CD4-positive, alpha-beta T cell (primary cell): ENCODE measurements at regions not wholly inside any gene's neighbourhood (a gene's known extent, or its start where the extent isn't known, plus 50 kb on each side); places are given as distances from the start of the nearest gene placed in this dataset.

Experiments
- ATAC-seq: fragments of 200-7000 bp; cut with Tn5 transposase; one replicate; pipeline ENCODE4 v1.10.0; 2022; ENCODE audit warnings: mild to moderate bottlenecking; ENCODE audit not compliant: poor library complexity
- CTCF ChIA-PET: fragments of 350-600 bp; sonication (Branson Sonifier 250); formaldehyde crosslinking; loops from one replicate; lab custom pipeline; 2021; ENCODE audit warnings: antibody characterized with exemption, inconsistent platforms; lab: Charles Lee
- POLR2A ChIA-PET: fragments of 350-600 bp; sonication (Branson Sonifier 250); formaldehyde crosslinking; loops from one replicate; lab custom pipeline; 2021; ENCODE audit warnings: antibody characterized with exemption, inconsistent platforms; lab: Charles Lee
- DNase-seq, 14 experiments: peaks; one replicate each; pipeline ENCODE4 v3.0.0-alpha.2; 2013 to 2020; ENCODE audit warnings: mixed read lengths in 2 of 14
- H3K27ac ChIP-seq, 2 donors: one replicate each; pipeline versions ENCODE4 v1.5.1 to v1.7.0; 2013; ENCODE audit warnings: low read length in 2 of 2, low read depth in 1 of 2, mild to moderate bottlenecking in 1 of 2
- H3K27me3 ChIP-seq, 2 experiments: 1 replicate in 1 of 2; 2 replicates in 1 of 2; pipeline versions ENCODE4 v1.6.1 to v1.7.0; 2013; ENCODE audit warnings: low read length in 2 of 2, control low read depth in 1 of 2, mild to moderate bottlenecking in 1 of 2, moderate library complexity in 1 of 2; ENCODE audit not compliant: insufficient read depth in 2 of 2, control insufficient read depth in 1 of 2
- H3K36me3 ChIP-seq: one replicate; pipeline ENCODE4 v1.6.1; 2013; ENCODE audit warnings: low read length, control low read depth; ENCODE audit not compliant: insufficient read depth
- H3K4me1 ChIP-seq: one replicate; pipeline ENCODE4 v1.6.1; 2013; ENCODE audit warnings: low read length, control low read depth; ENCODE audit not compliant: insufficient read depth
- H3K4me3 ChIP-seq: one replicate; pipeline ENCODE4 v1.5.1; 2013; ENCODE audit warnings: mild to moderate bottlenecking, low read length, moderate library complexity
- H3K9me3 ChIP-seq, 2 experiments: 1 replicate in 1 of 2; 2 replicates in 1 of 2; pipeline versions ENCODE4 v1.6.1 to v1.7.0; 2013; ENCODE audit warnings: low read length in 2 of 2, mild to moderate bottlenecking in 2 of 2, control low read depth in 1 of 2, moderate library complexity in 1 of 2; ENCODE audit not compliant: control insufficient read depth in 1 of 2, insufficient read depth in 1 of 2
- H3K27ac Mint-ChIP-seq: one replicate; pipeline ENCODE4 v1.8.0; 2020; ENCODE audit warnings: mixed read lengths
- H3K27me3 Mint-ChIP-seq: one replicate; pipeline ENCODE4 v1.8.0; 2021; ENCODE audit warnings: mixed read lengths
- H3K36me3 Mint-ChIP-seq: one replicate; pipeline ENCODE4 v1.8.0; 2021; ENCODE audit warnings: low read depth, mixed read lengths
- H3K4me1 Mint-ChIP-seq: one replicate; pipeline ENCODE4 v1.8.0; 2021; ENCODE audit warnings: low read depth, mixed read lengths
- H3K4me3 Mint-ChIP-seq: one replicate; pipeline ENCODE4 v1.8.0; 2020; ENCODE audit warnings: mild to moderate bottlenecking, mixed read lengths
- H3K9me3 Mint-ChIP-seq: one replicate; pipeline ENCODE4 v1.8.0; 2020; ENCODE audit warnings: mixed read lengths
- intact Hi-C, 2 experiments: fragments of 100-400 bp; cut with DNase I in 1 of 2; cut with micrococcal nuclease in 1 of 2; formaldehyde crosslinking; loops; one replicate each; pipeline versions ENCODE4 v1.15.1 to v1.9.0; 2023 to 2025; cut with DNase I, micrococcal nuclease
- TF ChIP-seq, protein P1 (sequence below): fragments of 200-600 bp; IDR thresholded peaks from one replicate; pipeline ENCODE4 v1.8.0; 2022; ENCODE audit warnings: antibody characterized with exemption, mild to moderate bottlenecking

DNA sequence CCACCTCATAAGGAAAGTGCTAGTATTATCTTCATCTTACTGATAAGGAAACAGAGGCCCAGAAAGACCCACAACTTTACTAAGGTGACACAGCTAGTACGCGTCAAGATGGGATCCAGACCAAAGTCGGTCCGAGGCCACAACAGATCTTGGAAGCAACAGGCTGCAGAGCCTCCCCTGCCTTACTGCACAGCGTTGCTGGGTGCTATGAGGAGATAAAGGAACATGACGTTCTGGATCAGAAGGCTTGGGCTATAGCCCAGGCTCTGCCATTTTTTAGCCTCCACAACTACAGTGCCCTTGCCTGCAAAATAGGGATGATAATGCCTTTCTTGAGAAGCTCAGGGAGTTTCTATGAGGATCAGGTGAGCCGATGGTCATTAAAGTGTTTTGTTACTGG, 144.1 kb downstream of the NMUR2 start:
- CTCF ChIA-PET = interaction anchor here (1.1 kb wide), 1 partner anchor 9 kb away, joined by 3 read pairs; no protein-coding TSS in a partner anchor
- no peaks in the 10 kb centered on the region for H3K9me3 Mint-ChIP-seq

GRCh38 chr5:152259702-152260101, 145.4 kb downstream of the NMUR2 start:
- Mint-ChIP-seq H3K4me1 (no peaks in the 10 kb centered on the region), H3K9me3 (no peaks in the 10 kb centered on the region), H3K4me3 (no peak overlapping the region), H3K27ac (no peak overlapping the region), H3K36me3 (no peaks in the 10 kb centered on the region), H3K27me3 (peaks cover 5% of the 10 kb centered on the region)
- Histone ChIP-seq H3K27ac (no peak overlapping the region), H3K4me1 (no peaks in the 10 kb centered on the region), H3K4me3 (no peak overlapping the region), H3K36me3 (no peaks in the 10 kb centered on the region), H3K27me3 (no peaks in the 10 kb centered on the region), H3K9me3 (no peaks in the 10 kb centered on the region)
- TF ChIP-seq, protein P1, sequence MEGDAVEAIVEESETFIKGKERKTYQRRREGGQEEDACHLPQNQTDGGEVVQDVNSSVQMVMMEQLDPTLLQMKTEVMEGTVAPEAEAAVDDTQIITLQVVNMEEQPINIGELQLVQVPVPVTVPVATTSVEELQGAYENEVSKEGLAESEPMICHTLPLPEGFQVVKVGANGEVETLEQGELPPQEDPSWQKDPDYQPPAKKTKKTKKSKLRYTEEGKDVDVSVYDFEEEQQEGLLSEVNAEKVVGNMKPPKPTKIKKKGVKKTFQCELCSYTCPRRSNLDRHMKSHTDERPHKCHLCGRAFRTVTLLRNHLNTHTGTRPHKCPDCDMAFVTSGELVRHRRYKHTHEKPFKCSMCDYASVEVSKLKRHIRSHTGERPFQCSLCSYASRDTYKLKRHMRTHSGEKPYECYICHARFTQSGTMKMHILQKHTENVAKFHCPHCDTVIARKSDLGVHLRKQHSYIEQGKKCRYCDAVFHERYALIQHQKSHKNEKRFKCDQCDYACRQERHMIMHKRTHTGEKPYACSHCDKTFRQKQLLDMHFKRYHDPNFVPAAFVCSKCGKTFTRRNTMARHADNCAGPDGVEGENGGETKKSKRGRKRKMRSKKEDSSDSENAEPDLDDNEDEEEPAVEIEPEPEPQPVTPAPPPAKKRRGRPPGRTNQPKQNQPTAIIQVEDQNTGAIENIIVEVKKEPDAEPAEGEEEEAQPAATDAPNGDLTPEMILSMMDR = no peak
- POLR2A ChIA-PET = no interaction called here
- ATAC-seq (no peak), DNase-seq (no peak)
- intact Hi-C loops = no loop called here
- CTCF ChIA-PET = no interaction called here

More for the DNA sequence above, 144.1 kb downstream of the NMUR2 start:
- no peak overlapping the region for H3K4me3 Mint-ChIP-seq
- intact Hi-C loops = no loop called here
- no peak overlapping the region for H3K27ac Mint-ChIP-seq
- TF ChIP-seq, protein P1 = no peak
- H3K27me3 Mint-ChIP-seq = peaks cover 5% of the 10 kb centered on the region
- H3K36me3 Mint-ChIP-seq = no peaks in the 10 kb centered on the region
- POLR2A ChIA-PET = no interaction called here
- no peaks in the 10 kb centered on the region for H3K27me3 ChIP-seq
- no peak overlapping the region for H3K27ac ChIP-seq
- H3K4me3 ChIP-seq = no peak overlapping the region
- no peaks in the 10 kb centered on the region for H3K36me3 ChIP-seq
- ATAC-seq (no peak), DNase-seq (no peak)
- no peaks in the 10 kb centered on the region for H3K9me3 ChIP-seq
- no peaks in the 10 kb centered on the region for H3K4me1 Mint-ChIP-seq
- no peaks in the 10 kb centered on the region for H3K4me1 ChIP-seq

DNA sequence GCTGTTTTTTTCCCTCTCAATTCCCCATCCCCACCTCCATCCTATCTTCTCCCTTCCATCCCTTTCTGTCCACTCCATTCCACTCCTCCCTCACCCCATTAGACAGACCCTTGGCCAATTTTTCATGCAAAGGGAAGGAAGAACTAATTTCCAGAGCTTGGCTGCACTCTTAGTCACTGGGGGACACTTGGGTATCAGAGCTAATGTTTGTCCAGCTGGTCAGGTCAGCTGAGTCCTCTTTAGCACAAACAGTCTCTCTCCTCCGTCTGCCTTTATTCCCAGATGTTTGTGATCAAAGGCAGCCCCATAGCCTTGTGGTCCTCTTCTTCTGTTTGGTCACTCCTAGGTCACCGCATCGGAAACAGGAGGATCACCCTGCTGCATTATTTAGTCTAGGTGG, 148.5 kb downstream of the NMUR2 start:
- ATAC-seq (no peak), DNase-seq (no peak)
- H3K4me1 Mint-ChIP-seq = no peaks in the 10 kb centered on the region
- no peaks in the 10 kb centered on the region for H3K4me1 ChIP-seq
- POLR2A ChIA-PET = no interaction called here
- intact Hi-C loops = no loop called here
- no peak overlapping the region for H3K27ac Mint-ChIP-seq
- CTCF ChIA-PET = no interaction called here
- peaks cover 5% of the 10 kb centered on the region for H3K27me3 Mint-ChIP-seq
- no peak overlapping the region for H3K4me3 Mint-ChIP-seq
- TF ChIP-seq, protein P1 = no peak
- H3K27ac ChIP-seq = no peak overlapping the region
- no peaks in the 10 kb centered on the region for H3K9me3 Mint-ChIP-seq
- no peaks in the 10 kb centered on the region for H3K9me3 ChIP-seq
- no peaks in the 10 kb centered on the region for H3K27me3 ChIP-seq
- no peaks in the 10 kb centered on the region for H3K36me3 ChIP-seq
- H3K4me3 ChIP-seq = no peak overlapping the region
- H3K36me3 Mint-ChIP-seq = no peaks in the 10 kb centered on the region
